ENCODE measurements at regions not wholly inside any gene's neighbourhood (a gene's known extent, or its start where the extent isn't known, plus 50 kb on each side); places are given as distances from the start of the nearest gene placed in this dataset.

GRCh38 chr4:86484241-86484640 lies 109.9 kb upstream of the PTPN13 start:
- no peak overlapping the region for H3K27ac Mint-ChIP-seq
- peaks cover 7% of the 10 kb centered on the region for H3K27me3 Mint-ChIP-seq (ENCODE audit: low read depth)
- peaks cover 3% of the 10 kb centered on the region for H3K4me1 Mint-ChIP-seq (ENCODE audit: low read depth)

GRCh38 chr4:86487738-86488348 lies 106.3 kb upstream of the PTPN13 start:
- Mint-ChIP-seq H3K36me3 (ENCODE audit: low read depth) (no peaks in the 10 kb centered on the region), H3K27me3 (ENCODE audit: low read depth) (peaks cover 11% of the 10 kb centered on the region), H3K9me3 (no peaks in the 10 kb centered on the region), H3K4me1 (ENCODE audit: low read depth) (peaks cover 3% of the 10 kb centered on the region), H3K27ac (no peak overlapping the region), H3K4me3 (ENCODE audit: low read depth) (no peak overlapping the region)
- intact Hi-C loops (cut with micrococcal nuclease): no loop called here
- DNase-seq (ENCODE audit: low spot score): no peak

More at GRCh38 chr4:86484241-86484640, 109.9 kb upstream of the PTPN13 start:
- Mint-ChIP-seq H3K9me3 (no peaks in the 10 kb centered on the region), H3K4me3 (ENCODE audit: low read depth) (no peak overlapping the region), H3K36me3 (ENCODE audit: low read depth) (no peaks in the 10 kb centered on the region)
- intact Hi-C loops (cut with micrococcal nuclease): no loop called here
- DNase-seq (ENCODE audit: low spot score): no peak

- intact Hi-C loops (cut with micrococcal nuclease): loop anchor here (10.0 kb wide), 1 partner anchor 741 kb away; no protein-coding TSS in a partner anchor
- no peak for DNase-seq (ENCODE audit: low spot score)
- Mint-ChIP-seq H3K36me3 (ENCODE audit: low read depth) (no peaks in the 10 kb centered on the region), H3K27me3 (ENCODE audit: low read depth) (peaks cover 6% of the 10 kb centered on the region), H3K4me1 (ENCODE audit: low read depth) (peaks cover 9% of the 10 kb centered on the region), H3K9me3 (no peaks in the 10 kb centered on the region), H3K4me3 (ENCODE audit: low read depth) (no peak overlapping the region), H3K27ac (no peak overlapping the region)
Measured at GRCh38 chr4:86493460-86493859, 100.7 kb upstream of the PTPN13 start.

GRCh38 chr4:86496094-86497080 lies 97.7 kb upstream of the PTPN13 start:
- intact Hi-C loops (cut with micrococcal nuclease): loop anchor here (1.0 to 10.0 kb wide), 3 partner anchors 101 to 738 kb away; no protein-coding TSS in a partner anchor
- Mint-ChIP-seq H3K9me3 (no peaks in the 10 kb centered on the region), H3K36me3 (ENCODE audit: low read depth) (no peaks in the 10 kb centered on the region), H3K27ac (no peak overlapping the region), H3K4me1 (ENCODE audit: low read depth) (peaks cover 9% of the 10 kb centered on the region), H3K27me3 (ENCODE audit: low read depth) (peaks cover 5% of the 10 kb centered on the region), H3K4me3 (ENCODE audit: low read depth) (no peak overlapping the region)
- no peak for DNase-seq (ENCODE audit: low spot score)

- no peak overlapping the region for H3K27ac Mint-ChIP-seq
- no peaks in the 10 kb centered on the region for H3K36me3 Mint-ChIP-seq (ENCODE audit: low read depth)
- H3K4me3 Mint-ChIP-seq (ENCODE audit: low read depth): no peak overlapping the region
- intact Hi-C loops (cut with micrococcal nuclease): loop anchor here (5.0 to 10.0 kb wide), 2 partner anchors 100 to 738 kb away; no protein-coding TSS in a partner anchor
- no peak for DNase-seq (ENCODE audit: low spot score)
- H3K9me3 Mint-ChIP-seq: no peaks in the 10 kb centered on the region
- H3K27me3 Mint-ChIP-seq (ENCODE audit: low read depth): peaks cover 7% of the 10 kb centered on the region
- peaks cover 9% of the 10 kb centered on the region for H3K4me1 Mint-ChIP-seq (ENCODE audit: low read depth)
Measured at GRCh38 chr4:86497131-86497530, 97.0 kb upstream of the PTPN13 start.

- peaks cover 13% of the 10 kb centered on the region for H3K27me3 Mint-ChIP-seq (ENCODE audit: low read depth)
- no peaks in the 10 kb centered on the region for H3K9me3 Mint-ChIP-seq
- H3K4me3 Mint-ChIP-seq (ENCODE audit: low read depth): no peak overlapping the region
- H3K4me1 Mint-ChIP-seq (ENCODE audit: low read depth): peaks cover 9% of the 10 kb centered on the region
- DNase-seq (ENCODE audit: low spot score): no peak
- intact Hi-C loops (cut with micrococcal nuclease): loop anchor here (5.0 to 10.0 kb wide), 2 partner anchors 99 to 737 kb away; no protein-coding TSS in a partner anchor
- no peaks in the 10 kb centered on the region for H3K36me3 Mint-ChIP-seq (ENCODE audit: low read depth)
- H3K27ac Mint-ChIP-seq: no peak overlapping the region
Measured at GRCh38 chr4:86497980-86498862, 95.9 kb upstream of the PTPN13 start.

- H3K9me3 Mint-ChIP-seq: no peaks in the 10 kb centered on the region
- intact Hi-C loops (cut with micrococcal nuclease): loop anchor here (5.0 to 10.0 kb wide), 2 partner anchors 98 to 736 kb away; no protein-coding TSS in a partner anchor
- H3K27me3 Mint-ChIP-seq (ENCODE audit: low read depth): peaks cover 16% of the 10 kb centered on the region
- no peak overlapping the region for H3K4me3 Mint-ChIP-seq (ENCODE audit: low read depth)
- no peaks in the 10 kb centered on the region for H3K36me3 Mint-ChIP-seq (ENCODE audit: low read depth)
- no peak overlapping the region for H3K27ac Mint-ChIP-seq
- H3K4me1 Mint-ChIP-seq (ENCODE audit: low read depth): peaks cover 5% of the 10 kb centered on the region
- DNase-seq (ENCODE audit: low spot score): no peak
Measured at GRCh38 chr4:86498863-86499166, 95.3 kb upstream of the PTPN13 start.

- Mint-ChIP-seq H3K36me3 (ENCODE audit: low read depth) (no peaks in the 10 kb centered on the region), H3K27me3 (ENCODE audit: low read depth) (peaks cover 22% of the 10 kb centered on the region), H3K4me1 (ENCODE audit: low read depth) (no peaks in the 10 kb centered on the region), H3K27ac (no peak overlapping the region), H3K9me3 (no peaks in the 10 kb centered on the region), H3K4me3 (ENCODE audit: low read depth) (no peak overlapping the region)
- DNase-seq (ENCODE audit: low spot score): no peak
- intact Hi-C loops (cut with micrococcal nuclease): no loop called here
Measured at GRCh38 chr4:86500527-86500926, 93.6 kb upstream of the PTPN13 start.

- Mint-ChIP-seq H3K27ac (no peak overlapping the region), H3K4me1 (ENCODE audit: low read depth) (no peaks in the 10 kb centered on the region), H3K9me3 (no peaks in the 10 kb centered on the region), H3K36me3 (ENCODE audit: low read depth) (no peaks in the 10 kb centered on the region), H3K4me3 (ENCODE audit: low read depth) (no peak overlapping the region), H3K27me3 (ENCODE audit: low read depth) (peaks cover 30% of the 10 kb centered on the region)
- intact Hi-C loops (cut with micrococcal nuclease): no loop called here
- DNase-seq (ENCODE audit: low spot score): no peak
Measured at GRCh38 chr4:86502081-86502480, 92.0 kb upstream of the PTPN13 start.

- Mint-ChIP-seq H3K27me3 (ENCODE audit: low read depth) (peaks cover 34% of the 10 kb centered on the region), H3K9me3 (no peaks in the 10 kb centered on the region), H3K36me3 (ENCODE audit: low read depth) (no peaks in the 10 kb centered on the region), H3K4me3 (ENCODE audit: low read depth) (no peak overlapping the region), H3K4me1 (ENCODE audit: low read depth) (no peaks in the 10 kb centered on the region), H3K27ac (no peak overlapping the region)
- DNase-seq (ENCODE audit: low spot score): no peak
- intact Hi-C loops (cut with micrococcal nuclease): no loop called here
Measured at GRCh38 chr4:86506591-86506990, 87.5 kb upstream of the PTPN13 start.

GRCh38 chr4:86508436-86508835 lies 85.7 kb upstream of the PTPN13 start:
- no peaks in the 10 kb centered on the region for H3K9me3 Mint-ChIP-seq
- intact Hi-C loops (cut with micrococcal nuclease): no loop called here
- no peak overlapping the region for H3K27ac Mint-ChIP-seq

GRCh38 chr4:86511590-86511989 lies 82.5 kb upstream of the PTPN13 start:
- Mint-ChIP-seq H3K4me1 (ENCODE audit: low read depth) (no peaks in the 10 kb centered on the region), H3K9me3 (no peaks in the 10 kb centered on the region), H3K4me3 (ENCODE audit: low read depth) (no peak overlapping the region), H3K36me3 (ENCODE audit: low read depth) (no peaks in the 10 kb centered on the region), H3K27me3 (ENCODE audit: low read depth) (peaks cover 23% of the 10 kb centered on the region), H3K27ac (no peak overlapping the region)
- intact Hi-C loops (cut with micrococcal nuclease): no loop called here
- no peak for DNase-seq (ENCODE audit: low spot score)

More at GRCh38 chr4:86508436-86508835, 85.7 kb upstream of the PTPN13 start:
- no peak for DNase-seq (ENCODE audit: low spot score)
- no peaks in the 10 kb centered on the region for H3K4me1 Mint-ChIP-seq (ENCODE audit: low read depth)
- H3K27me3 Mint-ChIP-seq (ENCODE audit: low read depth): peaks cover 28% of the 10 kb centered on the region
- H3K4me3 Mint-ChIP-seq (ENCODE audit: low read depth): no peak overlapping the region
- H3K36me3 Mint-ChIP-seq (ENCODE audit: low read depth): no peaks in the 10 kb centered on the region

Data from activated T-helper 2 cell treated with anti-CD3 and anti-CD28 coated beads, Interferon-gamma antibody, Interleukin-2, Interleukin-4, amounts not matched to agents 10 μg/mL and 5 μg/mL and 100 μg/mL, durations not matched to agents 14 hours and 24 hours and 36 hours (primary cell).